Stimulated activated CD8-positive, alpha-beta memory T cell treated with anti-CD3 and anti-CD28 coated beads, Interleukin-15, amount 100 ng/mL, for 24 hours (primary cell): ENCODE measurements at regions not wholly inside any gene's neighbourhood (a gene's known extent, or its start where the extent isn't known, plus 50 kb on each side); places are given as distances from the start of the nearest gene placed in this dataset.
"Not testable (repeated sequence)": the region's sequence is repeated elsewhere in the genome, so short reads cannot be mapped to it uniquely, and the experiment has no call there.

Experiments used
- DNase-seq: peaks from one replicate; pipeline ENCODE4 v3.0.0-alpha.2; 2020; ENCODE audit warnings: low read depth

DNA sequence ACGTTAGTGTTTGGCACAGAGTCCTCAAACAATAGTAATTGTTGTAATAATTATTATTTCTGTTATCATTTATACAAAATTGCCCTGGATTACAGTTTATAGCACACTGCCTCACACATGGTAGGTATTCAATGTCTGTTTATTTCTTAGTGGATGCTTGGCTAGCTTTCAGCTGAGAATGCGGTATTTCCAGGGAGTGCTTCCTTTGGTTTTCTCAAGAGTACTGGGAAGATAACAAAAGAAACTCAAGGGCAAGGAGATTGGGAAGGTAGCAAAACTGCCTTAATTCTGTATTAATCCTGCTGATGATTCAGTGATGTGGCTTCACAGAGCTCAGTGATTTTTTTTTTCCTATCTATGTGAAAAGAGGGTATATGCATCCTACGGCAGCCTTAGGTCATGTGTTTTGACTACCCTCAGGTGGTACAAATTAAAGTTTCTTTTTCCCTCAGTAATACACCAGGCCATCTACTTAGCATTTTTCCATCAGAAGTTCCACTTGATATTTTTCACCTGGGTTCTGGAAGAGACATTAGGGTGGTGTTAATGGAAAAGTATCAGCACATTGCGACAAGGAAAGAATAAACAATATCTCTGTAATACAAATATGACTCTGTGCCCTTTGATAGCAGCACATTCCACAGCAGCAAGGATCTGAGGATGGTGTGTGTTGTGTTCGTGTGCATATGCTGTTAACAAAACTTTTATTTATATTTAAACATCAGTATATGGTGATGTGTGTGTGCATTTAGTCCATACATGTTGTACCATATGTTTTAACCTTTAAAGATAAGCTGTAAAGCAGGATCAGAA, 124.3 kb upstream of the RASGEF1B start:
- no peak for DNase-seq

GRCh38 chr4:81595287-81595686, 123.6 kb upstream of the RASGEF1B start:
- no peak for DNase-seq

DNA sequence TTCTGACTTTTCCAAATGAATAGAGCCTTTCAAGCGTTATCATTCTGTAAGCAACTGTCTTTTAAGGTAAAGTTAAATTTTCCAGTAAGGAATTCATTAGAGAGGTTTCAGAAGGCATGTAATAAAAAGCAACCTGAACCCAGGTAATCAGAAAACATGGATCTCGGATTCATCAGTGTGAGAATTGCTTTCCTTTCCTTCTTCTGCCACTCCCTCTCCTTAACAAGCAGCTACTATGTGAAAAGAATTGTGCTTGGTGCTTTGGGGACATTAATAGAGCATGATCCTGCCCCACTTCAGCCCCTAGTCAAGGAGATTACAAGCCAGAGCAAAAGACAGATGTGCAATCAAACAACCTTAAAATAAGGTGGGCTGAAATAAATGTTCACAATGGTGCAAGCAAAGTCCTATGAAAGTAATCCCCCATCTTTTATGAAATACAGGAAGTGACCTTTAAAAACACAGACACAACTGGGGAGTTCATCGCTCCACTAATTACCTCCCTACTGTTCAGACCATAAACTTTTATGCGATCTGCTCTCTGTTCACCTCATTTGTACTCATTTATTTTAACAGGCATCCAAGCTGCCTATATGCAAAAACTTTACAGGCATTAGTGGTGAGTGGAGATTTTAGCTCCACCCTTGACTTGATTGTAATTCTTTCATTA, 122.9 kb upstream of the RASGEF1B start:
- no peak for DNase-seq

- DNase-seq: no peak
Measured at GRCh38 chr4:81592701-81593100, 121.0 kb upstream of the RASGEF1B start.

DNA sequence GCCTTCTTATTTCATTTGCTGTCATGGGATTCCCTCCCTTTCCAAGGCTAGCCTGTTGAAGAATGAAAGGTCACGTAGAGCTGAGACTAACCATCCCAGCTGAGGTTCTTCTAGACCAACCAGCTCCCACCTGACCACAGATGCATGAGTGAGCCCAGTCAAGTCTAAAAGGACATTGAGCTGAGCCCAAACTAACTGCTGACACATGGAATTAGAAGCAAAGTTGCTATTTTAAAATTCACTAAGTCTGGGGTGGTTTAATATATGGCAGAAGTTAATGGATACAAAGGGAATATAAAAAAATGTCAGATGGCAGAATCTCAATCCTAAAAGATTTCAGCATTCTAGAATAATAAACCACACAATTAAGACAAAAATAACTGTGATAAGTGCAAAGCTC, 118.9 kb upstream of the RASGEF1B start:
- DNase-seq: no peak

- no peak for DNase-seq
Measured at GRCh38 chr4:81589262-81589661, 117.6 kb upstream of the RASGEF1B start.

DNA sequence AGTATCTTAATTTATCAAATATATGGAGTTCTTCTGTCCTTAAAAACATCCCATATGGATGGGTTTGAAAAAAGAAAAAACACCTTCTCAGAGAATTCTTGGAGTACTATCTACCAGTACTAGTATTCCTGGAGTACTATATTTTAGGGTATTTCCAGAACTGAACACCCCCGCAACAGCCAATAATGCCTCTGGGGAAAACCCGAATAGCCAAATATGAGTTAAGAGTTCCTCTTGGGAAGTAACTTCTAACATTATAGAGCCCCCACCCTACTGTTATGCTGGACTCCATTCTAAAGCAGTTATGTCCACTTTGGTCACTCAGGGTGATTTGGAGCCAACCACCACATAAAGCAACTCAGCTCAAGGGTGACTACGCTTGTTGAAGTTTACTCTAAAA, 115.0 kb upstream of the RASGEF1B start:
- DNase-seq: no peak

DNA sequence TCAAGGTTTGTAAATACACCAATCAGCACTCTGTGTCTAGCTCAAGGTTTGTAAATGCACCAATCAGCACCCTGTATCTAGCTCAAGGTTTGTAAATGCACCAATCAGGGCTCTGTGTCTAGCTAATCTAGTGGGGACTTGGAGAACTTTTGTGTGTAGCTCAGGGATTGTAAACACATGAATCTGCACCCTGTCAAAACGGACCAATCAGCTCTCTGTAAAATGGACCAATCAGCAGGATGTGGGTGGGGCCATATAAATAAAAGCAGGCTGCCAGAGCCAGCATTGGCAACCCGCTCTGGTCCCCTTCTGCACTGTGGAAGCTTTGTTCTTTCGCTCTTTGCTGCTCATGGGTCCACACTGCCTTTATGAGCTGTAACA, 109.3 kb upstream of the RASGEF1B start:
- DNase-seq: not testable (repeated sequence)

DNA sequence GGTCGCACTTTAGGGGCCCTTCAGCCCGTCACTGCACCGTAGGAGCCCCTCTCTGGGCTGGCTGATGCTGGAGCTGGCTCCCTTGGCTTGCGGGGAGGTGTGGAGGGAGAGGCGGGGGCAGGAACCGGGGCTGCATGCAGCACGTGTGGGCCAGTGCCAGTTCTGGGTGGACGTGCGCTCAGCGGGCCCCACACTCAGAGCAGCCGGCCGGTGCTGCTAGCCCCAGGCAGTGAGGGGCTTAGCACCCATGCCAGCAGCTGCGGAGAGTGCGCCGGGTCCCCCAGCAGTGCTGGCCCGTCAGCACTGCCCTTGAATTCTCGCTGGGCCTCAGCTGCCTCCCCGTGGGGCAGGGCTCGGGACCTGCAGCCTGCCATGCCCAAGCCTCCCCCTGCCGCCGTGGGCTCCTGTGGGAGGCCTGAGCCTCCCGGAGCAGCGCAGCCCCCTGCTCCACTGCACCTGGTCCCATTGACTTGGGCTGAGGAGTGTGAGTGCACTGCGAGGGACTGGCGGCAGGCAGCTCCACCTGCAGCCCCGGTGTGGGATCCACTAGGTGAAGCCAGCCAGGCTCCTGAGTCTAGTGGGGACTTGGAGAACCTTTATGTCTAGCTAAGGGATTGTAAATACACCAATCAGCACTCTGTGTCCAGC, 108.8 kb upstream of the RASGEF1B start:
- DNase-seq: no peak

DNA sequence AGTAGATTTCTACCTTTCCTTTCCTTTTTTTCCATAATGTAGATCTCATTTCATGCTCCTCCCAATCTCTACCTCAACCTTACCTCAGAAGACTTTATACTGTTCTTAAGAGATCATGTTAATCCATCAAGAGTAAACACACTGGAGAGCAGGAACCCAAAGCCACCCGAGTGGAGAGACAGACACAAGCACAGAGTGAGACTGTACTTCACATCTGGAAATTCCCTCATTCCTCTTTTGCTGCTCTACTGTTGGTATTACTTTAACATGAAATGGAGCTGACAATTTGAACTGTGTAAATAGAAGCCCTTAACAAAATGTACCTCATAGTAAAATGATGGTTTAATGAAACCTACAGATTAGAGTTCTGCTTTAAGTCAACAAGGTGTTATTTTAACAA, 105.7 kb upstream of the RASGEF1B start:
- DNase-seq: no peak

DNA sequence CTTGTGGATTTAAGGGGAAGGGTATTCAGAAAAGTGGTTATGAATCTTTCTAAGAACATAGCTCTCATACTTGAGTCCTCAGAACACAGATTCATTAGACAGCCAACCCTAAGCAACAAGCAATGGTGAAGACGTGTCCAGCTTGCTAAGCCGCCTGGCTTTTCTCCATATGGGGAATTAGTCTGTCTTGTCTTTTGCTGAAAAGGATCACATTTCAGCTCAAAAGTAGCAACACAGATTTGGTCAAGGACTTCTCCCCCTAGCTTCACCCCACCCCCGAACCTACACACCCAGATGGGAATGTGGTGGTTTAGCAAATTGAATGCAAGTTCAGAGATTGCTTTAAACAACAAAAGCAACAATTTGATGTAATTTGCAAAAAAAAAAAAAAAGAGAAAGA, 103.3 kb upstream of the RASGEF1B start:
- no peak for DNase-seq

DNA sequence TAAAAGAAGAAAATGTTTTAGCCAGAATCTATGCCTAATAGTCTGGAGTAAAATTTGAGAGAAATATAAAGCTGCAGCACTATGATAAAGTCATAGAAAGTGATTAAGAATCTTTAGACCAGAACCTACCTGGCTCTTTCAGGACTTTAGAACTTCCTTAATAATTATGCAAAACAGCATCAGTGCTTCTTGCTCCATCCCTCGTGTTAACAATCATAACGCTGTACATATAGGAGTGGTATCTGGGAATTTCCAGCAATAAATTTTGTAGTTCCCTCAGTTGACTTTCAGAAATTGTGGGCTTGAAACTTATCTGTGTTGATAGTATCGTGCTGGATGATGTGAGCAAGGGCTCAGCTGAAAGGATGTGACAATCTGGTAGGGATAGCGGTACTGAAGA, 102.1 kb upstream of the RASGEF1B start:
- no peak for DNase-seq

DNA sequence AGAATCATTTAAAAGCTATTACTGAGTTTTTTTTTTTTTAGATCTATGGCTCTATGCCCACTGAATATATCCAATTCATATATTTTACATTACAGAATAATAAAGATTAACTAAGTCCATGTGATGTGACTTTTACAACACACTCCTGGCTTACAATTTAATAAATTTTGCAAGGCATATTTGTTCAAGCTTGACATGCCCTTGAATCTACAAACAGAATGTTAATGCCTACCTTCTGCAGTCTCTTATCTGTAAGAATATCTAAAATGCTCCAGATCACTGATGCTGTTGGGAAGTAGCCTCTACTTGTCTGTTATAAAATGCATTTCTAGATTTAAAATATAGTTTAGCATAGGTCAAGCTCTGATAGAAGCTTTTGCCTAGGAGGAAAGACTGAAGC, 100.7 kb upstream of the RASGEF1B start:
- no peak for DNase-seq

DNA sequence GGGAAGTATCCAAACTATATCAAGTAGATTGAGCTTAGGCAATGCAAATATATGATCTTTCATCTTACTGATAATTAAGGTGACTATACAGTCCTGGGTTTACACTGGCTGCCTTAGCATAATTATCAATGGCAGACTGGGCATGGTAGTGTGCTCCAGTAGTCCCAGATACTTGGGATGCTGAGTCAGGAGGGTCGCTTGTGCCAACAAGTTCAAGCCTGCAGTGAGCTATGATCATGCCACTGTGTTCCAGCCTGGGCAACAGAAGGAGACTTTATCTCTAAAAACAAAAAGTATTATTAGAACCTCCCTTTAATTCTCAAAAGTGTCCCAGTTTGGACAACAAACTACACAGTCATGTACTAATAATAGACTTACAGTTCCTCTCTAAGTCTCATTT, 99.4 kb upstream of the RASGEF1B start:
- DNase-seq: no peak

DNA sequence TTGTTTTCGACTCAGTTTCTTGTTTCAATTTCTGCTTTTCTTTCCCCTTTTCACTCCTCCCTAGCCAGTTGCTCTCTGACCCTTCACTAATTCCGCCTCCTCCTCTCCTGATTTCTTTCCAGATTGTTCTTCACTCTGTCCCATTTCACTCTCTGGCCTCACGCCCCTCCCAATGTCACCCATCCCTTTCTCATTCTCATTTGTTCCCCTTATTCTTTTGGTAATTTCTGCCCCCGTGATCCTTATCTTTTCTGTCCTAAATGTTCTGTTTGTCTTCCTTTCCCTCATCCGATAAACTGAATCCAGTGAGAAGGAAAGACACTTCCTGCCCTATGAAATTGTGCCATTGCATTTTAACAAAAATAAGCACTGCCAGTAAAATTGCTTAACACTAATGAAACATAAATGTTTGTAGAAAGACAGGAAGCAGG, 94.5 kb upstream of the RASGEF1B start:
- no peak for DNase-seq

GRCh38 chr4:81565142-81565870, 93.6 kb upstream of the RASGEF1B start:
- DNase-seq: no peak

DNA sequence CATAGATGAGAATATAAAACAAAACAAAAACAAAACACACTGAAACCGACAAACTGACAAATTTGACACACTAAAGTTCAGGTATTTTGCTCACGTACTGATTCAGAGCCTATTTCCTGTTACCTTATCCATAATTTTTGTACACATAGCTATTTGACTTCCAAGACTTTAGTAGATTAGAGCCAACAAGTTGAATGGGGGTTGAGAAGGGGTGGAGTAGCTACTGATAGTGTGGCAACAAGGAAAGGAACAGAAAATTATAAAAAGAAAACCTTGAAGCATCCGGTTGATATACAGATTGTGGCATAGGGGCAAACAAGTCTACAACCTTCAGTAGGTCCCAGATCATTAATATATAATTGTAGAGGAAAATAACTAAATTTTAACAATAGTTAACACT, 92.3 kb upstream of the RASGEF1B start:
- DNase-seq: no peak

DNA sequence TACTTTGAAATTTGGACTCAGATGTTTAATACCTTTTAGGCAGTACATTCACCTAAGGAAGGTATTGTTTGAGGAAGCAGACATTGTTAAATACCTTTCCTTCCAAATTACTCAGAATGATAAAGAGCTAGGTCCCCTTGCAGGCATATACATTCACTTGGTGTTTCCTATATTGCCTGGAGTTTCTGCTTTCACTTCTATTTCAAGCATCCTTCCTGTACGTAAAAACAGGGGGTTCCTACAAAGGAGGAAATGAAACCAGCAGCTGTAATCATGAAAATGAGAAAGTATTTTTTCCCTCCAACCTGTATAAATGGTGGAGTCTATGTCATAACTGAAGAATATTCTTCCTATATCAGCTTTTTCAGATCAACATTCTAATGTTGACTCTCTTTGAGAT, 90.4 kb upstream of the RASGEF1B start:
- DNase-seq: no peak

DNA sequence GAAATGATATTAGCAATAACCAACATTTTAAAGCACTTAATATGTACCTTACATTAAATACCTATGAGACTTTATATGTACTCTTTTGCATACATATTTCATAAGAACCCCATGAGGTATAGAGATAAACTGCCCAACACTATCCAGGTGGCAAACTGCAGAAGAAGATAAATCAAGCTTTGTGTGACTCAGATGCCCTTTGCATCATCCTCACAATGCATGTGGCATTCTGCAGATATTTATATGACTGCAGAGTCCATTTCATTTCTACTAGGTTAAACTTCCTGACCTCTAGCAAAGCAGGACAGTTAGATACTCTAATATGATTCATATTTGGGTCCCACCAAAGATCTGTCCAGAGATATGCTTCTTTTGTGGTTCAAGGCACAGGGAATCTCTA, 85.6 kb upstream of the RASGEF1B start:
- no peak for DNase-seq

DNA sequence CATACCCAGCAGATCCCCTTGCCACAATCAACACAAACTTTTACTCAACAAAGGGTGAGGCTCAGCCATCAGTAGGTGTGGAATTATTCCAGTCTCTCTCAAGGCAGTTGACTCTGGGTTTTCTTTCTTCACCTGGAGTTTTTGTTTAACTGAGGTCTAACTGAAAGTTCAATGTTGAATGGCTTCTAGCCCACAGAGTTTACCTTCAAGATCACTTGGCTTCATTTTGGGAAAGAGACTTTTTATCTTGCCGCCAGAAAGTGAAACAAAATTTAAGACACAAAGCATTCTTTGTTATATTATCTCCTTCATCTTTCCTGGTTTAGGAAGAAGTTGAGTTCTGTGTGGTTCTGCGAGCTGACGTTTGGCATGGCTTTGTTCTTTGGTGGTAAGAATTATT, 83.8 kb upstream of the RASGEF1B start:
- DNase-seq: no peak

DNA sequence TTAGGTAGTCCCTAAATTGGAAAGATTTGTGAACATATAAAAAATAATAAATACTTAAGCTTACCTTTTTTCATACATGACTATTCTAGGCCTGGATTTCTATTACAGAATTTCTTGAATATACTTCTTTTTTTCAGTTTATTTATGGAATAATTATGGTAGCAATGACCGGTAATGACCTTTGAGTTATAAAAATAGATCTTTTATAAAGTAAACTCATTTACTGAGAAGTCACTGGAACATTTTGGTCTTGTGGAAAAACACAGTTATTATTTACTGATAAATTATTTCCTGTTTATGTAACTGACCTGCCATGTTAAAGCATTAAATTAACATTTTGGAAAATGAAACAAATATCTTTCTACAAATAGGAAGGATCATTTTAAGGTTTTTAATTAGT, 80.4 kb upstream of the RASGEF1B start:
- no peak for DNase-seq

- no peak for DNase-seq
Measured at GRCh38 chr4:81550388-81550859, 78.7 kb upstream of the RASGEF1B start.

DNA sequence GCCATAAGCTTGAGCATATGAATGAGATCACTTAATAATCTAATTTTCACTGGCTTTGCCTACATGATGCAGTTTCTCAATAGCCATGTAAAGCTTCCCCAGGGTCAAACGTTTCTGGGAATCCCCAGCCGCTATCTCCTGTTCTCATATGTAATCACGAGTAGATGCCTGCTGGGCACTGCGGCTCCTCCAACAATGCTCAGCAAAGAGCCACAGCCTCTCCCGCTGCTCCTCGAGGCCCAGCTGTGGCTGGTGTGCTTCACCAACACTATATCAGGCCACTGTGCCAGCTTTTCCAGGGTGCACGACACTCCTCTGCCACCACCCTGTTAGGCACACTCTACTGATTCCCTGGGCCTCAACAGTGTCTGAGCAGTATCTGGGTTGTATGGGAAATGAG, 78.3 kb upstream of the RASGEF1B start:
- DNase-seq: no peak
